HepG2 (cell line): ENCODE measurements at regions not wholly inside any gene's neighbourhood (a gene's known extent, or its start where the extent isn't known, plus 50 kb on each side); places are given as distances from the start of the nearest gene placed in this dataset.

Experiments
- ATAC-seq: fragments of 200-7000 bp; cut with Tn5 transposase; 3 replicates; pipeline ENCODE4 v1.9.1; 2020; ENCODE audit warnings: mild to moderate bottlenecking, moderate library complexity
- BruUV-seq: library from RNA; stranded (reverse); fragments of 400-500 nt; replicated peaks from 2 replicates; lab custom pipeline; 2021; lab: Mats Ljungman, UMichigan
- CTCF ChIA-PET: fragments of 300-600 bp; formaldehyde crosslinking; extraction: SDS; loops from one replicate; lab custom pipeline; 2021; ENCODE audit warnings: low total read pairs, inconsistent platforms, low intra/inter-chr PET ratio; lab: Yijun Ruan, JAX
- POLR2A ChIA-PET: fragments of 350-600 bp; sonication (Branson Sonifier 250); formaldehyde crosslinking; loops from one replicate; lab custom pipeline; 2020; ENCODE audit warnings: antibody characterized with exemption, inconsistent platforms; lab: Yijun Ruan, JAX
- DNase-seq: peaks from one replicate; pipeline ENCODE4 v3.0.0-alpha.2; 2015; ENCODE audit warnings: low spot score
- FAIRE-seq: peaks from 3 replicates; lab custom pipeline; 2011; peaks lifted over from hg19 to GRCh38; lab: Jason Lieb, UNC
- H2AFZ ChIP-seq: one replicate; pipeline ENCODE4 v1.6.1; 2011; ENCODE audit warnings: low read length, inconsistent platforms
- H3K27ac ChIP-seq: fragments of 300-600 bp; 3 replicates; pipeline ENCODE4 v1.8.0; 2011; ENCODE audit warnings: mixed run types, mild to moderate bottlenecking, mixed read lengths, low read length, inconsistent platforms; ENCODE audit not compliant: insufficient read depth; ENCODE audit errors: extremely low read length
- H3K27me3 ChIP-seq, 2 experiments: fragments of 200-600 bp in 1 of 2; 2 replicates in 1 of 2; 3 replicates in 1 of 2; pipeline versions ENCODE4 v1.6.0 to v1.8.0; 2011; ENCODE audit warnings: low read length in 2 of 2, mild to moderate bottlenecking in 2 of 2, moderate library complexity in 2 of 2, inconsistent platforms in 1 of 2; ENCODE audit not compliant: insufficient read depth in 2 of 2, control insufficient read depth in 1 of 2
- H3K36me3 ChIP-seq, 2 experiments: fragments of 200-600 bp in 1 of 2; replicated peaks in 1 of 2; 2 replicates in 1 of 2; 3 replicates in 1 of 2; pipeline versions ENCODE4 v1.5.1 to v1.8.0; 2011; ENCODE audit warnings: low read length in 2 of 2, inconsistent platforms in 1 of 2; ENCODE audit not compliant: insufficient read depth in 2 of 2, control insufficient read depth in 1 of 2
- H3K4me1 ChIP-seq: 2 replicates; pipeline ENCODE4 v1.5.1; 2012; ENCODE audit warnings: low read length, inconsistent platforms; ENCODE audit not compliant: insufficient read depth
- H3K4me2 ChIP-seq: 2 replicates; pipeline ENCODE4 v1.6.0; 2011; ENCODE audit warnings: low read depth, low read length, inconsistent platforms
- H3K4me3 ChIP-seq, 3 experiments: fragments of 200-600 bp in 1 of 3; sonication (generic), shearing (Covaris generic) in 1 of 3; replicated peaks in 1 of 3; 2 replicates each; pipeline ENCODE4 v1.5.1; 2011 to 2016; ENCODE audit warnings: low read length in 3 of 3, inconsistent platforms in 2 of 3, low read depth in 2 of 3, mild to moderate bottlenecking in 2 of 3, control low read depth in 1 of 3, mixed read lengths in 1 of 3; ENCODE audit not compliant: insufficient read depth in 1 of 3
- H3K79me2 ChIP-seq: one replicate; pipeline ENCODE4 v1.6.1; 2011; ENCODE audit warnings: low read length, inconsistent platforms; ENCODE audit not compliant: insufficient read depth
- H3K9ac ChIP-seq: 2 replicates; pipeline ENCODE4 v1.6.0; 2011; ENCODE audit warnings: mild to moderate bottlenecking, low read depth, low read length, inconsistent platforms; ENCODE audit not compliant: insufficient read depth
- H3K9me3 ChIP-seq: 2 replicates; pipeline ENCODE4 v1.5.1; 2012; ENCODE audit warnings: mild to moderate bottlenecking, low read length
- H4K20me1 ChIP-seq: 2 replicates; pipeline ENCODE4 v1.6.0; 2011; ENCODE audit warnings: inconsistent platforms, mild to moderate bottlenecking, low read length, moderate library complexity; ENCODE audit not compliant: insufficient read depth
- DPF2 ChIP-seq: sonication (generic); formaldehyde crosslinking; IDR thresholded peaks from 2 replicates; pipeline ENCODE4 v1.4.0; 2020; ENCODE audit warnings: mild to moderate bottlenecking, low read depth, missing genetic modification reagents, borderline replicate concordance
- FOXP1 ChIP-seq, 2 experiments: fragments of 450-650 bp in 1 of 2; IDR thresholded peaks; 2 replicates each; pipeline ENCODE4 v1.6.1; 2017 to 2018; ENCODE audit warnings: antibody characterized with exemption in 1 of 2
- HNF4G ChIP-seq, 2 experiments: sonication (generic) in 1 of 2; formaldehyde crosslinking in 1 of 2; IDR thresholded peaks; 2 replicates each; pipeline versions ENCODE4 v1.4.0 to v1.6.1; 2011 to 2020; ENCODE audit warnings: borderline replicate concordance in 2 of 2, low read depth in 2 of 2, mild to moderate bottlenecking in 2 of 2, low read length in 1 of 2, missing genetic modification reagents in 1 of 2, moderate library complexity in 1 of 2
- HNRNPLL ChIP-seq: fragments of 200-400 bp; formaldehyde crosslinking; IDR thresholded peaks from 2 replicates; pipeline ENCODE4 v1.6.1; 2017; ENCODE audit warnings: mild to moderate bottlenecking, low read depth, low read length; ENCODE audit not compliant: poor library complexity, severe bottlenecking
- NAIF1 ChIP-seq: sonication (generic); formaldehyde crosslinking; IDR thresholded peaks from 2 replicates; pipeline ENCODE4 v1.5.0; 2020; ENCODE audit warnings: mild to moderate bottlenecking, missing genetic modification reagents, borderline replicate concordance
- NR2F6 ChIP-seq, 2 experiments: IDR thresholded peaks; 2 replicates each; pipeline ENCODE4 v1.6.1; 2016; ENCODE audit warnings: antibody characterized with exemption in 1 of 2, mild to moderate bottlenecking in 1 of 2
- NRL ChIP-seq: sonication (generic); formaldehyde crosslinking; IDR thresholded peaks from 2 replicates; pipeline ENCODE4 v1.5.0; 2020; ENCODE audit warnings: missing genetic modification reagents, mild to moderate bottlenecking, moderate library complexity, borderline replicate concordance
- STAG1 ChIP-seq: sonication (generic); formaldehyde crosslinking; IDR thresholded peaks from 2 replicates; pipeline ENCODE4 v1.4.0; 2020; ENCODE audit warnings: missing genetic modification reagents
- TBP ChIP-seq: sonication (generic); formaldehyde crosslinking; IDR thresholded peaks from 2 replicates; pipeline ENCODE4 v1.5.0; 2020; ENCODE audit warnings: missing genetic modification reagents
- ZBTB1 ChIP-seq: sonication (generic); formaldehyde crosslinking; IDR thresholded peaks from 2 replicates; pipeline ENCODE4 v1.4.0; 2020; ENCODE audit warnings: missing genetic modification reagents, borderline replicate concordance
- ZBTB4 ChIP-seq: sonication (generic); formaldehyde crosslinking; IDR thresholded peaks from 2 replicates; pipeline ENCODE4 v1.4.0; 2020; ENCODE audit warnings: missing genetic modification reagents, mild to moderate bottlenecking, borderline replicate concordance
- ZMAT5 ChIP-seq: sonication (generic); formaldehyde crosslinking; IDR thresholded peaks from 2 replicates; pipeline ENCODE4 v1.5.0; 2020; ENCODE audit warnings: mild to moderate bottlenecking, low read depth, missing genetic modification reagents, borderline replicate concordance
- ZNF136 ChIP-seq: sonication (generic); formaldehyde crosslinking; IDR thresholded peaks from 2 replicates; pipeline ENCODE4 v1.8.1; 2022; ENCODE audit warnings: low read depth, mild to moderate bottlenecking, moderate library complexity, missing genetic modification reagents
- ZNF207 ChIP-seq: fragments of 450-650 bp; IDR thresholded peaks from 2 replicates; pipeline ENCODE4 v1.6.1; 2016; ENCODE audit warnings: antibody characterized with exemption, borderline replicate concordance
- ZNF660 ChIP-seq: sonication (generic); formaldehyde crosslinking; IDR thresholded peaks from 2 replicates; pipeline ENCODE4 v1.5.1; 2020; ENCODE audit warnings: mild to moderate bottlenecking, low read depth, missing genetic modification reagents, borderline replicate concordance
- WGBS: methylation state at CpG from one replicate; pipeline ENCODE4 v1.1.6; 2017; ENCODE audit warnings: low lambda C conversion rate; 5-methylcytosine and 5-hydroxymethylcytosine counted together
- in situ Hi-C: cut with HindIII; loops from 2 replicates; pipeline ENCODE4 v1.10.0; 2017; ENCODE audit warnings: low pct_unique_long_range_greater_than_20kb; ENCODE audit not compliant: extremely low pct_ligation_motif_present
- intact Hi-C: fragments of 100-400 bp; cut with micrococcal nuclease; formaldehyde crosslinking; loops from one replicate; pipeline ENCODE4 v1.10.0; 2022; ENCODE audit not compliant: unreplicated experiment

- H3K4me1 ChIP-seq, result no peaks in the 10 kb centered on the region
- peaks cover 5 to 40% of the 10 kb centered on the region in 2 experiments; a peak in 3 of 5 replicates for H3K27me3 ChIP-seq
- TF ChIP-seq HNRNPLL (no peak), NAIF1 (CRISPR knock-in tag) (no peak), ZNF660 (no peak)
- TF ChIP-seq, all 625 proteins: peak for 0
- no peak for DNase-seq
- POLR2A ChIA-PET, result no interaction called here
- Histone ChIP-seq H3K9ac (no peak overlapping the region), H4K20me1 (no peaks in the 10 kb centered on the region), H3K36me3 (no peaks in the 10 kb centered on the region), H3K4me2 (no peak overlapping the region), H2AFZ (no peak overlapping the region), H3K9me3 (no peaks in the 10 kb centered on the region), H3K79me2 (no peaks in the 10 kb centered on the region), H3K4me3 (no peak overlapping the region), H3K27ac (no peak overlapping the region)
- intact Hi-C loops (no loop called here), in situ Hi-C loops (no loop called here)
- CTCF ChIA-PET, result no interaction called here
- 3% methylated on average over 6 of the region's 6 CpGs for WGBS
- FAIRE-seq, result no peak
- ATAC-seq, result no peak
- BruUV-seq, result no TSS peak
These were observed 351.6 kb downstream of the THBS2 start for GRCh38 chr6:168902075-168902474.

GRCh38 chr6:168901076-168901475, 352.6 kb downstream of the THBS2 start:
- Histone ChIP-seq H3K9me3 (no peaks in the 10 kb centered on the region), H3K4me3 (no peak overlapping the region), H3K27ac (no peak overlapping the region), H3K9ac (no peak overlapping the region), H3K36me3 (no peaks in the 10 kb centered on the region), H2AFZ (no peak overlapping the region), H3K4me1 (0 out of 2 replicates have a peak, but pooled peaks cover under 1% of the 10 kb centered on the region), H3K4me2 (no peak overlapping the region), H3K27me3 (peaks cover 5 to 47% of the 10 kb centered on the region in 2 experiments; a peak in 3 of 5 replicates), H4K20me1 (no peaks in the 10 kb centered on the region), H3K79me2 (no peaks in the 10 kb centered on the region)
- intact Hi-C loops, result no loop called here
- BruUV-seq, result no TSS peak
- in situ Hi-C loops, result no loop called here
- ATAC-seq (no peak), FAIRE-seq (no peak), DNase-seq (no peak)
- WGBS, result 66% methylated on average over 19 of the region's 19 CpGs
- POLR2A ChIA-PET, result no interaction called here
- CTCF ChIA-PET, result no interaction called here
- TF ChIP-seq FOXP1 (IDR thresholded peaks at IDR 0.05) (no peak), FOXP1 (CRISPR knock-in tag; IDR thresholded peaks at IDR 0.05) (no peak), NAIF1 (CRISPR knock-in tag) (no peak), DPF2 (CRISPR knock-in tag) (no peak), STAG1 (no peak), HNF4G (IDR thresholded peaks at IDR 0.05; ENCODE audit: borderline replicate concordance, low read depth, low read length) (no peak), HNF4G (CRISPR knock-in tag; IDR thresholded peaks at IDR 0.05; ENCODE audit: borderline replicate concordance, low read depth) (no peak), ZNF136 (no peak), ZBTB4 (no peak), NRL (CRISPR knock-in tag) (no peak), TBP (CRISPR knock-in tag) (no peak), ZBTB1 (CRISPR knock-in tag) (no peak), NR2F6 (IDR thresholded peaks at IDR 0.05) (no peak), NR2F6 (CRISPR knock-in tag; IDR thresholded peaks at IDR 0.05) (no peak), ZNF207 (no peak), ZMAT5 (CRISPR knock-in tag) (no peak)
